Panc1 (cell line): ENCODE measurements at regions not wholly inside any gene's neighbourhood (a gene's known extent, or its start where the extent isn't known, plus 50 kb on each side); places are given as distances from the start of the nearest gene placed in this dataset.

Source experiments
- ATAC-seq: fragments of 200-7000 bp; cut with Tn5 transposase; 2 replicates; pipeline ENCODE4 v1.9.1; 2020; ENCODE audit warnings: mild to moderate bottlenecking, moderate library complexity
- BruUV-seq: library from RNA; stranded (reverse); fragments of 400-500 nt; replicated peaks from 2 replicates; lab custom pipeline; 2021; lab: Mats Ljungman, UMichigan
- CTCF ChIA-PET: fragments of 300-600 bp; sonication (Branson Sonifier 250); formaldehyde crosslinking; loops from one replicate; lab custom pipeline; 2022; ENCODE audit warnings: antibody characterized with exemption; lab: Charles Lee
- POLR2A ChIA-PET: fragments of 300-600 bp; sonication (Branson Sonifier 250); formaldehyde crosslinking; loops from one replicate; lab custom pipeline; 2022; ENCODE audit warnings: antibody characterized with exemption; lab: Charles Lee
- DNase-seq: peaks from one replicate; pipeline ENCODE4 v3.0.0-alpha.2; 2010; ENCODE audit warnings: low read depth, low spot score
- H3K27ac ChIP-seq: 2 replicates; pipeline ENCODE4 v1.5.1; 2011; ENCODE audit warnings: mild to moderate bottlenecking, low read length, inconsistent platforms
- H3K27me3 ChIP-seq: fragments of 200-500 bp; sonication (Bioruptor generic); 2 replicates; pipeline ENCODE4 v1.6.0; 2014; ENCODE audit warnings: low read length, inconsistent platforms; ENCODE audit not compliant: control insufficient read depth, insufficient read depth
- H3K36me3 ChIP-seq: fragments of 200-500 bp; sonication (Bioruptor generic); 2 replicates; pipeline ENCODE4 v1.5.1; 2014; ENCODE audit warnings: inconsistent platforms, mild to moderate bottlenecking, low read length, moderate library complexity; ENCODE audit not compliant: control insufficient read depth, insufficient read depth
- H3K4me1 ChIP-seq: 2 replicates; pipeline ENCODE4 v1.5.1; 2011; ENCODE audit warnings: inconsistent platforms, mild to moderate bottlenecking, low read length, moderate library complexity; ENCODE audit not compliant: control insufficient read depth, insufficient read depth
- H3K4me3 ChIP-seq, 2 experiments: 2 replicates each; pipeline ENCODE4 v1.5.1; 2011 to 2012; ENCODE audit warnings: low read depth in 2 of 2, low read length in 2 of 2, mild to moderate bottlenecking in 2 of 2, inconsistent platforms in 1 of 2, moderate library complexity in 1 of 2
- H3K9me3 ChIP-seq: fragments of 200-500 bp; sonication (Bioruptor generic); 2 replicates; pipeline ENCODE4 v1.5.1; 2014; ENCODE audit warnings: low read depth, mild to moderate bottlenecking, inconsistent platforms, low read length, moderate library complexity; ENCODE audit not compliant: control insufficient read depth, insufficient read depth
- POLR2AphosphoS5 ChIP-seq: IDR thresholded peaks from 2 replicates; pipeline ENCODE4 v1.6.1; 2012; ENCODE audit warnings: mild to moderate bottlenecking, low read depth, low read length, moderate library complexity
- SIN3A ChIP-seq: IDR thresholded peaks from 2 replicates; pipeline ENCODE4 v1.6.1; 2012; ENCODE audit warnings: low read depth, mild to moderate bottlenecking, low read length, moderate library complexity, borderline replicate concordance; ENCODE audit not compliant: insufficient read depth
- TCF7L2 ChIP-seq: IDR thresholded peaks from 2 replicates; pipeline ENCODE4 v1.6.1; 2011; ENCODE audit warnings: mild to moderate bottlenecking, low read depth, low read length, inconsistent platforms
- in situ Hi-C: cut with HindIII; loops from 2 replicates; pipeline ENCODE4 v1.10.0; 2016; ENCODE audit warnings: low sequenced_read_pairs, low pct_unique_long_range_greater_than_20kb
- intact Hi-C: fragments of 100-400 bp; cut with micrococcal nuclease; formaldehyde crosslinking; loops from one replicate; pipeline ENCODE4 v1.10.0; 2022; ENCODE audit not compliant: unreplicated experiment
- TF ChIP-seq, protein P1 (sequence below), 2 experiments: IDR thresholded peaks; 2 replicates each; pipeline ENCODE4 v1.6.1; 2011 to 2012; ENCODE audit warnings: low read depth in 2 of 2, control low read depth in 1 of 2, low read length in 1 of 2, mild to moderate bottlenecking in 1 of 2, moderate library complexity in 1 of 2; ENCODE audit not compliant: insufficient read depth in 1 of 2
- TF ChIP-seq, protein P2 (sequence below): fragments of 450-650 bp; IDR thresholded peaks from 2 replicates; pipeline ENCODE4 v1.5.1; 2017; ENCODE audit warnings: mild to moderate bottlenecking

DNA sequence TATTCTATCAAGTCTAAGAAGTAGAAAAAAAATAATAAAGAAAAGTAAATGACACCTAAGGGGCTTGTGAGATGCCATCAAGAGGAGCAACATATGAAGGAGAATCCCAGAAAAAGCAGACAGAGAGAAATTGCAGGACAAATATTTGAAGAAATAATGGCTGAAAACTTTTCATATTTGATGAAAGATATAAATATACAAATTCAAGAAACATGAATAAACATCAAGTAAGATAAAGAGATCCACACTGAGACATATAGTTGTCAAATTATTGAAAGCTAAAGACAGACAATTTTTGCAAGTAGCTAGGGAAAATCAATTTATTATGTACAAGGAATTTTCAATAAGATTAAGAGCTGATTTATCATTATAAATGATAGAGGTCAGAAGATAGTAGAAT, 558.0 kb downstream of the ZWINT start:
- no peak overlapping the region for H3K4me3 ChIP-seq
- ATAC-seq: no peak
- no peaks in the 10 kb centered on the region for H3K4me1 ChIP-seq
- no peak overlapping the region for H3K27ac ChIP-seq
- H3K9me3 ChIP-seq: no peaks in the 10 kb centered on the region
- intact Hi-C loops: no loop called here
- in situ Hi-C loops: no loop called here
- H3K27me3 ChIP-seq: no peaks in the 10 kb centered on the region
- H3K36me3 ChIP-seq: no peaks in the 10 kb centered on the region
- TF ChIP-seq, protein P1, sequence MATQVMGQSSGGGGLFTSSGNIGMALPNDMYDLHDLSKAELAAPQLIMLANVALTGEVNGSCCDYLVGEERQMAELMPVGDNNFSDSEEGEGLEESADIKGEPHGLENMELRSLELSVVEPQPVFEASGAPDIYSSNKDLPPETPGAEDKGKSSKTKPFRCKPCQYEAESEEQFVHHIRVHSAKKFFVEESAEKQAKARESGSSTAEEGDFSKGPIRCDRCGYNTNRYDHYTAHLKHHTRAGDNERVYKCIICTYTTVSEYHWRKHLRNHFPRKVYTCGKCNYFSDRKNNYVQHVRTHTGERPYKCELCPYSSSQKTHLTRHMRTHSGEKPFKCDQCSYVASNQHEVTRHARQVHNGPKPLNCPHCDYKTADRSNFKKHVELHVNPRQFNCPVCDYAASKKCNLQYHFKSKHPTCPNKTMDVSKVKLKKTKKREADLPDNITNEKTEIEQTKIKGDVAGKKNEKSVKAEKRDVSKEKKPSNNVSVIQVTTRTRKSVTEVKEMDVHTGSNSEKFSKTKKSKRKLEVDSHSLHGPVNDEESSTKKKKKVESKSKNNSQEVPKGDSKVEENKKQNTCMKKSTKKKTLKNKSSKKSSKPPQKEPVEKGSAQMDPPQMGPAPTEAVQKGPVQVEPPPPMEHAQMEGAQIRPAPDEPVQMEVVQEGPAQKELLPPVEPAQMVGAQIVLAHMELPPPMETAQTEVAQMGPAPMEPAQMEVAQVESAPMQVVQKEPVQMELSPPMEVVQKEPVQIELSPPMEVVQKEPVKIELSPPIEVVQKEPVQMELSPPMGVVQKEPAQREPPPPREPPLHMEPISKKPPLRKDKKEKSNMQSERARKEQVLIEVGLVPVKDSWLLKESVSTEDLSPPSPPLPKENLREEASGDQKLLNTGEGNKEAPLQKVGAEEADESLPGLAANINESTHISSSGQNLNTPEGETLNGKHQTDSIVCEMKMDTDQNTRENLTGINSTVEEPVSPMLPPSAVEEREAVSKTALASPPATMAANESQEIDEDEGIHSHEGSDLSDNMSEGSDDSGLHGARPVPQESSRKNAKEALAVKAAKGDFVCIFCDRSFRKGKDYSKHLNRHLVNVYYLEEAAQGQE (IDR thresholded peaks at IDR 0.05; ENCODE audit: insufficient read depth in 1 of 2, low read depth in 2 of 2, low read length in 1 of 2): no peak
- TF ChIP-seq, protein P2, sequence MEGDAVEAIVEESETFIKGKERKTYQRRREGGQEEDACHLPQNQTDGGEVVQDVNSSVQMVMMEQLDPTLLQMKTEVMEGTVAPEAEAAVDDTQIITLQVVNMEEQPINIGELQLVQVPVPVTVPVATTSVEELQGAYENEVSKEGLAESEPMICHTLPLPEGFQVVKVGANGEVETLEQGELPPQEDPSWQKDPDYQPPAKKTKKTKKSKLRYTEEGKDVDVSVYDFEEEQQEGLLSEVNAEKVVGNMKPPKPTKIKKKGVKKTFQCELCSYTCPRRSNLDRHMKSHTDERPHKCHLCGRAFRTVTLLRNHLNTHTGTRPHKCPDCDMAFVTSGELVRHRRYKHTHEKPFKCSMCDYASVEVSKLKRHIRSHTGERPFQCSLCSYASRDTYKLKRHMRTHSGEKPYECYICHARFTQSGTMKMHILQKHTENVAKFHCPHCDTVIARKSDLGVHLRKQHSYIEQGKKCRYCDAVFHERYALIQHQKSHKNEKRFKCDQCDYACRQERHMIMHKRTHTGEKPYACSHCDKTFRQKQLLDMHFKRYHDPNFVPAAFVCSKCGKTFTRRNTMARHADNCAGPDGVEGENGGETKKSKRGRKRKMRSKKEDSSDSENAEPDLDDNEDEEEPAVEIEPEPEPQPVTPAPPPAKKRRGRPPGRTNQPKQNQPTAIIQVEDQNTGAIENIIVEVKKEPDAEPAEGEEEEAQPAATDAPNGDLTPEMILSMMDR: no peak
- TF ChIP-seq SIN3A (no peak), POLR2AphosphoS5 (no peak), TCF7L2 (no peak)
- POLR2A ChIA-PET: no interaction called here
- CTCF ChIA-PET: no interaction called here
- DNase-seq: no peak
- BruUV-seq: no TSS peak

DNA sequence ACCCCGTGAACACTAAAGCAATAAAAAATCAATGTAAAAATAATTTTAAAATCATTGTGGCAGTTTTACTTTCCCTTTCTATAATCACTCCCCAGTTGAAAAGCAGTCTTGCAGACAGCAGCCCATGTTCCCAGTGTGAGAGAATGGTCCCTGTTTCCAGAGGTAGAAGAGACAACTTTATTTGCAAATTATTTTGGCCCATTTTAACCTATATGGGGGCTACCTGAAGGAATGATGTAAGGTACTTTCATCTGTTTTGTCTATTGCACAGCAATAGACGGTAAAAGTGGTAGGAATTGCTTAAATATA, 559.8 kb downstream of the ZWINT start:
- H3K4me1 ChIP-seq: no peaks in the 10 kb centered on the region
- intact Hi-C loops: no loop called here
- CTCF ChIA-PET: no interaction called here
- H3K9me3 ChIP-seq: no peaks in the 10 kb centered on the region
- TF ChIP-seq POLR2AphosphoS5 (no peak), TCF7L2 (no peak), SIN3A (no peak)
- TF ChIP-seq, protein P1 (IDR thresholded peaks at IDR 0.05; ENCODE audit: insufficient read depth in 1 of 2, low read depth in 2 of 2, low read length in 1 of 2): no peak
- TF ChIP-seq, protein P2: no peak
- no peak overlapping the region for H3K4me3 ChIP-seq
- BruUV-seq: no TSS peak
- POLR2A ChIA-PET: no interaction called here
- no peaks in the 10 kb centered on the region for H3K27me3 ChIP-seq
- no peaks in the 10 kb centered on the region for H3K36me3 ChIP-seq
- DNase-seq (no peak), ATAC-seq (no peak)
- in situ Hi-C loops: no loop called here
- no peak overlapping the region for H3K27ac ChIP-seq
